ENCODE measurements at regions not wholly inside any gene's neighbourhood (a gene's known extent, or its start where the extent isn't known, plus 50 kb on each side); places are given as distances from the start of the nearest gene placed in this dataset.

DNA sequence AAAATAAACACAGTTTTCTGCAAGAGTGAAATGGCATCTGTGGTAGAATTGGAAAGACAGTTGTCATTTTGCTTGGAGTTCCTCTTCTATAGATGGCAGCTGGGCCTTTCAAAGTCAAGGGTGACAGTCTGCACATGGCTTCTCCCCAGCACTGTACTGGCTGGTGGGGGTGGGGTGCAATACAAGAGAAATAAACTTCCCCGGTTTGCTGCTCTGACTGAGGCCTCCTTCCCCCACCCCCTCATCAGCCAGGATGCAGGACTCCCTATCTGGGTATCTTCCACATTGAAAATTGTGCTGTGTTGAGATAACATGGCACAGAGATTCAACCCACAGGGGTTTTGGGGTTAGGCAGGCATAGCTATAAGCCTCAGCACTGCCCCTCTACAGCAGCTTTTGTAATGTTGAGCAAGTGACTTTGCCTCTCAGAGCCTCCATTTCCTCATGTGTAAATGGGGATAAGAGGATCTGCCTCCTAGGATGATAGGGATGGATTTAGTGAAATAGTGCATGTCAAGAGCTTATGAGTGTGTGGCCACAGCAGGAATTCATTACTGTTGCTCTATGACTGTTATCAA lies 85.8 kb upstream of the WDR11 start:
- Histone ChIP-seq H3K4me3 (ENCODE audit: low read depth, low read length) (no peak overlapping the region), H3K4me1 (ENCODE audit: control insufficient read depth, insufficient read depth, low read length, poor library complexity, severe bottlenecking) (no peaks in the 10 kb centered on the region), H3K27ac (ENCODE audit: insufficient read depth, low read length, poor library complexity, severe bottlenecking) (no peak overlapping the region), H3K9me3 (ENCODE audit: control insufficient read depth in 2 of 2, low read length in 2 of 2) (no peaks in the 10 kb centered on the region), H3K36me3 (ENCODE audit: control insufficient read depth, insufficient read depth, low read length) (no peaks in the 10 kb centered on the region), H3K27me3 (ENCODE audit: control insufficient read depth, insufficient read depth, low read length) (no peaks in the 10 kb centered on the region)
- Mint-ChIP-seq H3K9me3 (peaks cover 0 to 2% (median 0%) of the 10 kb centered on the region in 7 donors), H3K4me1 (no peaks in the 10 kb centered on the region), H3K27ac (no peak overlapping the region), H3K4me3 (no peak overlapping the region), H3K36me3 (no peaks in the 10 kb centered on the region), H3K27me3 (no peaks in the 10 kb centered on the region)
- no peak for ATAC-seq (ENCODE audit: low read depth in 2 of 2)
- no peak for DNase-seq

DNA sequence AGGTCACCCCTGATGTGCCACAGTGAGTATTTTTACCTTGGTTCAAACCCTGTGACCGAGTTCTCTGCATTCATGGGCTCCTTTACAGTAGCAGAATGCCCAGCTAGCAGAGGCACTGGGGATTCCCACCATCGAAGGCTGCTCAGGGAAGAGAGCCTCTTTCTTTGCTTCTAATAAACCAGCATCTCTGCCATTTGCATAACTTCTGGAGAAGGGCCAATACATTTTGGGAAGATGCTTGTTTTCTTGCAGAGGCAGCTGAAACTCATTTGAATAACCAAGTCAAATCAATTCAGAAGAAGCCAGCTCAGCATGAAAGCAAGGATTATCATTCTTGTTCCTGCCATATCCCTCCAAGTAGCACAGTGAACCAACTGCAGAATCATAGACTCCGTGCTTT lies 82.9 kb upstream of the WDR11 start:
- Histone ChIP-seq H3K9me3 (ENCODE audit: control insufficient read depth in 2 of 2, low read length in 2 of 2) (no peaks in the 10 kb centered on the region), H3K4me3 (ENCODE audit: low read depth, low read length) (no peak overlapping the region), H3K27me3 (ENCODE audit: control insufficient read depth, insufficient read depth, low read length) (no peaks in the 10 kb centered on the region), H3K4me1 (ENCODE audit: control insufficient read depth, insufficient read depth, low read length, poor library complexity, severe bottlenecking) (no peaks in the 10 kb centered on the region), H3K27ac (ENCODE audit: insufficient read depth, low read length, poor library complexity, severe bottlenecking) (no peak overlapping the region), H3K36me3 (ENCODE audit: control insufficient read depth, insufficient read depth, low read length) (no peaks in the 10 kb centered on the region)
- no peaks in the 10 kb centered on the region for H3K36me3 Mint-ChIP-seq
- peaks cover 0 to 2% (median 0%) of the 10 kb centered on the region in 7 donors for H3K9me3 Mint-ChIP-seq
- no peak for ATAC-seq (ENCODE audit: low read depth in 2 of 2)
- H3K27ac Mint-ChIP-seq = no peak overlapping the region
- H3K4me3 Mint-ChIP-seq = no peak overlapping the region
- DNase-seq = no peak
- H3K4me1 Mint-ChIP-seq = no peaks in the 10 kb centered on the region
- H3K27me3 Mint-ChIP-seq = peaks cover 7% of the 10 kb centered on the region

DNA sequence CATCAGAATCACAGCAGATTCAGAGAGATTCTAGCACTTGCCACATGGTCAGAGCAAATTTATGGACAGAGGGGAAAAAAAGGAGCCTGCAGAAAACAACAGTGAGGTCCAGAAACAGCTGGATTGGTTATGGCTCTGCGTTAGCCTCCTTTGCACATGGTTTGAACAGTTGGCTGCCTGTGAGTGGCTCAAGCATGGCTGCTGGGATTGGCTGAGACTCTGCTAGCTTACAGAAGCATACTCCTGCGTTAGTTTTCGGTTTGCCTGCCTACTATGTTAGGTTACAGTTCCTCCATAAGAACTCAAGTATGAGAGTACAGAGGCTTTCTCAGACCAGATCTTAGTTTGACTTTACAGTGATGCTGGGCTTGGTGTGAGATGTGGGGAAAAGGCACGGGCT lies 80.7 kb upstream of the WDR11 start:
- no peaks in the 10 kb centered on the region for H3K4me1 ChIP-seq (ENCODE audit: control insufficient read depth, insufficient read depth, low read length, poor library complexity, severe bottlenecking)

DNA sequence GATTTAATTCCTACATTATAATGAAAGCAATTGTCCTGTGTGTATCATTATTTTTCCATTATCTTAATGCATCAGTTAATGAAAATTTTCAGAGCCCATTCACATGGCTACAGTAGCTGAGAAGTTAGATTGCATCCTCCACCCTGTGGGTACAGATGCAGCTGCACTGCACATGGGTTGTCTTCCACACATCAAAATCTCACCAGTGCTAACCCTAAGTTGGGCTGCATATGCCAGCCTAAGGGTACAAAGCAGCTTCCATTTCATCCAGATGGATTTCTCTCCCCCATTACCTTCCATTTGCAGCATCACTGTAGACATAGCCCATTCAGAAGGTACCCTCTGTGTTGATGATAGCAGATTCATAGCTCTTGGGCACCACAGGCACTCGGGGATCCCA lies 74.7 kb upstream of the WDR11 start:
- Mint-ChIP-seq H3K27me3 (peaks cover 7% of the 10 kb centered on the region), H3K4me3 (no peak overlapping the region), H3K27ac (no peak overlapping the region), H3K9me3 (peaks cover 0 to 2% (median 0%) of the 10 kb centered on the region in 7 donors), H3K36me3 (no peaks in the 10 kb centered on the region), H3K4me1 (peaks cover 0 to 1% (median 0%) of the 10 kb centered on the region in 4 donors)
- no peak for DNase-seq
- Histone ChIP-seq H3K4me1 (ENCODE audit: control insufficient read depth, insufficient read depth, low read length, poor library complexity, severe bottlenecking) (no peaks in the 10 kb centered on the region), H3K9me3 (ENCODE audit: control insufficient read depth in 2 of 2, low read length in 2 of 2) (no peaks in the 10 kb centered on the region), H3K27me3 (ENCODE audit: control insufficient read depth, insufficient read depth, low read length) (no peaks in the 10 kb centered on the region), H3K36me3 (ENCODE audit: control insufficient read depth, insufficient read depth, low read length) (no peaks in the 10 kb centered on the region), H3K27ac (ENCODE audit: insufficient read depth, low read length, poor library complexity, severe bottlenecking) (no peak overlapping the region), H3K4me3 (ENCODE audit: low read depth, low read length) (no peak overlapping the region)
- no peak for ATAC-seq (ENCODE audit: low read depth in 2 of 2)

More for the DNA sequence above, 80.7 kb upstream of the WDR11 start:
- H3K4me1 Mint-ChIP-seq = peaks cover 0 to 1% (median 0%) of the 10 kb centered on the region in 4 donors
- no peak overlapping the region for H3K27ac Mint-ChIP-seq
- ATAC-seq (ENCODE audit: low read depth in 2 of 2) (no peak), DNase-seq (no peak)
- no peaks in the 10 kb centered on the region for H3K36me3 Mint-ChIP-seq
- no peak overlapping the region for H3K27ac ChIP-seq (ENCODE audit: insufficient read depth, low read length, poor library complexity, severe bottlenecking)
- H3K36me3 ChIP-seq (ENCODE audit: control insufficient read depth, insufficient read depth, low read length) = no peaks in the 10 kb centered on the region
- no peak overlapping the region for H3K4me3 Mint-ChIP-seq
- no peaks in the 10 kb centered on the region for H3K9me3 ChIP-seq (ENCODE audit: control insufficient read depth in 2 of 2, low read length in 2 of 2)
- no peak overlapping the region for H3K4me3 ChIP-seq (ENCODE audit: low read depth, low read length)
- no peaks in the 10 kb centered on the region for H3K27me3 ChIP-seq (ENCODE audit: control insufficient read depth, insufficient read depth, low read length)
- H3K27me3 Mint-ChIP-seq = peaks cover 7% of the 10 kb centered on the region
- H3K9me3 Mint-ChIP-seq = peaks cover 0 to 2% (median 0%) of the 10 kb centered on the region in 7 donors

DNA sequence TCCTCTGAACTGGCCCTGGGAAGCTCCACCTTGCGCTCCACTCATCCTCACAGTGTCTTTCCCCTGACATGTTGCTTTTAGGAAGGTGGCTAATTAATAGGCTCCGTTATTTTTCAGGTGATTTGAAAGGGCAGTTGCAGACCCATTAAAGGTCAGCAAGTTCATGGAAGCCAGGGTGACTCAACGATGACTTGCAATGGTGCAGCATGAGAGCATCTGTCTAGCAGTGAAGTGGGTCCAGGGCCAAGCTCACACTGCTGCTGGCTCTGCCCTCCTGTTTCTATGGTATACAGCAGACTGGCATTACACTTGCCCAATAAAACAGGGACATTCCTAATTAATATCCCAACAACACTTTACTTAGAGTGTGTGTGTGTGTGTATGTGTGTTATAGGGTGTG lies 68.8 kb upstream of the WDR11 start:
- Histone ChIP-seq H3K4me1 (ENCODE audit: control insufficient read depth, insufficient read depth, low read length, poor library complexity, severe bottlenecking) (no peaks in the 10 kb centered on the region), H3K27me3 (ENCODE audit: control insufficient read depth, insufficient read depth, low read length) (no peaks in the 10 kb centered on the region), H3K9me3 (ENCODE audit: control insufficient read depth in 2 of 2, low read length in 2 of 2) (no peaks in the 10 kb centered on the region), H3K4me3 (ENCODE audit: low read depth, low read length) (no peak overlapping the region), H3K27ac (ENCODE audit: insufficient read depth, low read length, poor library complexity, severe bottlenecking) (no peak overlapping the region), H3K36me3 (ENCODE audit: control insufficient read depth, insufficient read depth, low read length) (no peaks in the 10 kb centered on the region)
- no peaks in the 10 kb centered on the region for H3K27me3 Mint-ChIP-seq
- no peaks in the 10 kb centered on the region for H3K36me3 Mint-ChIP-seq
- ATAC-seq (ENCODE audit: low read depth in 2 of 2) = no peak
- H3K27ac Mint-ChIP-seq = no peak overlapping the region
- peaks cover 0 to 2% (median 0%) of the 10 kb centered on the region in 7 donors for H3K9me3 Mint-ChIP-seq
- H3K4me3 Mint-ChIP-seq = no peak overlapping the region
- no peaks in the 10 kb centered on the region for H3K4me1 Mint-ChIP-seq
- no peak for DNase-seq

DNA sequence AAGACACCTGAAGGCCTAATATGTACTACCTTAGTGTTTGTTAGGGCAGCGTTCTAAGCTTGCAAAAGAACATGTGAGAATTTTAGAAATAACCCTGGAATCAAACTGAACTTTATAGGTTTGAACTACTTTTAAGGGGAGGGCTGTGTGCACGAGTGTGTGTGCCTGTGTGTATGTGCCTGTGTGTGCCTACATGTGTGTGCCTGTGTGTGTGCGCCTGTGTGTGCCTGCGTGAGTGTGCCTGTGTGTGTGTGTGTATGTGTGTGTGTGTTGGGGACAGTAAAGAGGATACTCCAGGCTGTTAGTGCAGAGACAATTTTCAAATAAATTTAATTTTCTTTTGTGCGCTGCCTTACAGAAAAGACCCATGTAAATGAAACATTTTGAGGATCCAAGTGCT lies 68.1 kb upstream of the WDR11 start:
- peaks cover 0 to 2% (median 0%) of the 10 kb centered on the region in 7 donors for H3K9me3 Mint-ChIP-seq
- no peak overlapping the region for H3K4me3 ChIP-seq (ENCODE audit: low read depth, low read length)
- no peaks in the 10 kb centered on the region for H3K27me3 ChIP-seq (ENCODE audit: control insufficient read depth, insufficient read depth, low read length)
- H3K36me3 Mint-ChIP-seq = no peaks in the 10 kb centered on the region
- no peaks in the 10 kb centered on the region for H3K9me3 ChIP-seq (ENCODE audit: control insufficient read depth in 2 of 2, low read length in 2 of 2)
- no peak for DNase-seq
- ATAC-seq (ENCODE audit: low read depth in 2 of 2) = no peak
- H3K4me3 Mint-ChIP-seq = no peak overlapping the region
- H3K27ac Mint-ChIP-seq = no peak overlapping the region
- H3K27me3 Mint-ChIP-seq = no peaks in the 10 kb centered on the region
- H3K36me3 ChIP-seq (ENCODE audit: control insufficient read depth, insufficient read depth, low read length) = no peaks in the 10 kb centered on the region
- H3K4me1 ChIP-seq (ENCODE audit: control insufficient read depth, insufficient read depth, low read length, poor library complexity, severe bottlenecking) = no peaks in the 10 kb centered on the region
- no peaks in the 10 kb centered on the region for H3K4me1 Mint-ChIP-seq
- H3K27ac ChIP-seq (ENCODE audit: insufficient read depth, low read length, poor library complexity, severe bottlenecking) = no peak overlapping the region

DNA sequence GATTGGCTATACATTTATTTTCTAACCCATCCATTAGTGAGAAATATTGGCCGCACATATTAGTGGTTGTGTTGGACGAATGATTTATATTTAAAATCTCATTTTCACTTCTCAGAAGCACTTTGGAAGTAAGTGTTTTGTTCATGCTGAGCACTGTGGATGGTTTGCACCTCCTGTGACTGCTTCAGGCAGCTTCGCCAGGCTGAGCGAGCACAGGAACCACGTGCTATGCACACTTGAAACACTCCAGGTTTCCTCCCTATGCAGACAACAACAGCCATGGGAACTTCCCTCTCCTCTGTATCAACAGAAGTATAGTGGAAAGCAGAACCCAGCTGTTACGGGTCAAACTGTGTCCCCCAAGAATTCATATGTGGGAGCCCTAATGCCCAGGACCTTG lies 67.3 kb upstream of the WDR11 start:
- no peak for ATAC-seq (ENCODE audit: low read depth in 2 of 2)

DNA sequence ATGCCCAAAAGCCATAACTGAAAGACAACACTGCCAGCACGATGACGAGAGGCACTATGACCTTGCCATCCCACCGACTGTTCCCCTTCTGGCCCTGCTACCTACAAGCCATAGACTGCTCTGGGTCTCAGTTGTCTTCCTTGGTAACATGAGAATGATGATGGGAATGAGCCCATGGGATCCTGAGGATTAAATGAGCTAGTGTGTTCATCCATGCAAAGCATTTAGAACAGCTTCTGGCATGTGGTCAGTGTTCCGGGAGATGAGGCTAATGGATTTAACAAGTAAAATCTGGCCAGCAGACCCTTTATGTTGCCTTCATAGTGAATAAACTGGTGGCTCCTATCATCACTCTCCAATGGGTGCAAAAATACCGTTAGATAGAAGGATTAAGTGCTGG lies 62.4 kb upstream of the WDR11 start:
- H3K4me1 Mint-ChIP-seq = no peaks in the 10 kb centered on the region
- Histone ChIP-seq H3K4me1 (ENCODE audit: control insufficient read depth, insufficient read depth, low read length, poor library complexity, severe bottlenecking) (no peaks in the 10 kb centered on the region), H3K27me3 (ENCODE audit: control insufficient read depth, insufficient read depth, low read length) (no peaks in the 10 kb centered on the region), H3K36me3 (ENCODE audit: control insufficient read depth, insufficient read depth, low read length) (no peaks in the 10 kb centered on the region), H3K4me3 (ENCODE audit: low read depth, low read length) (no peak overlapping the region), H3K27ac (ENCODE audit: insufficient read depth, low read length, poor library complexity, severe bottlenecking) (no peak overlapping the region), H3K9me3 (ENCODE audit: control insufficient read depth in 2 of 2, low read length in 2 of 2) (no peaks in the 10 kb centered on the region)
- ATAC-seq (ENCODE audit: low read depth in 2 of 2) (no peak), DNase-seq (no peak)
- no peak overlapping the region for H3K27ac Mint-ChIP-seq
- H3K36me3 Mint-ChIP-seq = no peaks in the 10 kb centered on the region
- H3K9me3 Mint-ChIP-seq = no peaks in the 10 kb centered on the region
- no peak overlapping the region for H3K4me3 Mint-ChIP-seq
- H3K27me3 Mint-ChIP-seq = no peaks in the 10 kb centered on the region

More for the DNA sequence above, 67.3 kb upstream of the WDR11 start:
- H3K4me3 Mint-ChIP-seq = no peak overlapping the region
- no peak overlapping the region for H3K27ac Mint-ChIP-seq
- H3K27ac ChIP-seq (ENCODE audit: insufficient read depth, low read length, poor library complexity, severe bottlenecking) = no peak overlapping the region
- DNase-seq = no peak
- no peaks in the 10 kb centered on the region for H3K9me3 ChIP-seq (ENCODE audit: control insufficient read depth in 2 of 2, low read length in 2 of 2)
- H3K9me3 Mint-ChIP-seq = peaks cover 0 to 2% (median 0%) of the 10 kb centered on the region in 7 donors
- no peaks in the 10 kb centered on the region for H3K36me3 Mint-ChIP-seq
- no peaks in the 10 kb centered on the region for H3K4me1 Mint-ChIP-seq
- no peaks in the 10 kb centered on the region for H3K27me3 Mint-ChIP-seq
- H3K4me1 ChIP-seq (ENCODE audit: control insufficient read depth, insufficient read depth, low read length, poor library complexity, severe bottlenecking) = no peaks in the 10 kb centered on the region
- no peaks in the 10 kb centered on the region for H3K27me3 ChIP-seq (ENCODE audit: control insufficient read depth, insufficient read depth, low read length)
- H3K4me3 ChIP-seq (ENCODE audit: low read depth, low read length) = no peak overlapping the region
- no peaks in the 10 kb centered on the region for H3K36me3 ChIP-seq (ENCODE audit: control insufficient read depth, insufficient read depth, low read length)

Data from CD4-positive, CD25-positive, alpha-beta regulatory T cell (primary cell).